Fibroblast of lung (primary cell): ENCODE measurements at regions not wholly inside any gene's neighbourhood (a gene's known extent, or its start where the extent isn't known, plus 50 kb on each side); places are given as distances from the start of the nearest gene placed in this dataset.
A peak's percentile ranks its signal among the peaks of the same experiment; 100 is the strongest.

Experiments used
- DNase-seq, 2 donors: peaks; one replicate each; pipeline versions ENCODE4 v3.0.0 to v3.0.0-alpha.2; 2010; ENCODE audit warnings: low read depth in 2 of 2
- H2AFZ ChIP-seq: 2 replicates; pipeline ENCODE4 v1.5.1; 2012; ENCODE audit warnings: low read length, control low read depth, inconsistent platforms
- H3K27ac ChIP-seq: 2 replicates; pipeline ENCODE4 v1.5.1; 2011; ENCODE audit warnings: low read length, control low read depth; ENCODE audit not compliant: insufficient read depth
- H3K27me3 ChIP-seq: 2 replicates; pipeline ENCODE4 v1.5.1; 2011; ENCODE audit warnings: mild to moderate bottlenecking, low read length; ENCODE audit not compliant: control insufficient read depth, insufficient read depth
- H3K36me3 ChIP-seq: 2 replicates; pipeline ENCODE4 v1.5.1; 2011; ENCODE audit warnings: low read length; ENCODE audit not compliant: control insufficient read depth, insufficient read depth
- H3K4me1 ChIP-seq: 2 replicates; pipeline ENCODE4 v1.5.1; 2011; ENCODE audit warnings: low read length; ENCODE audit not compliant: control insufficient read depth, insufficient read depth; ENCODE audit errors: extremely low read depth
- H3K4me2 ChIP-seq: 2 replicates; pipeline ENCODE4 v1.5.1; 2011; ENCODE audit warnings: low read length, control low read depth; ENCODE audit not compliant: insufficient read depth; ENCODE audit errors: extremely low read depth
- H3K4me3 ChIP-seq, 4 experiments: fragments of 200-600 bp in 1 of 4; sonication (generic) in 1 of 4; replicated peaks in 1 of 4; 2 replicates each; pipeline ENCODE4 v1.5.1; 2011 to 2016; ENCODE audit warnings: low read length in 4 of 4, low read depth in 3 of 4, mild to moderate bottlenecking in 3 of 4, control low read depth in 2 of 4, inconsistent platforms in 1 of 4, mixed read lengths in 1 of 4; ENCODE audit not compliant: insufficient read depth in 1 of 4; ENCODE audit errors: control extremely low read depth in 1 of 4
- H3K79me2 ChIP-seq: 2 replicates; pipeline ENCODE4 v1.5.1; 2012; ENCODE audit warnings: mild to moderate bottlenecking, low read length, inconsistent platforms; ENCODE audit not compliant: control insufficient read depth, insufficient read depth
- H3K9ac ChIP-seq: 2 replicates; pipeline ENCODE4 v1.5.1; 2011; ENCODE audit warnings: mild to moderate bottlenecking, low read length, control low read depth; ENCODE audit not compliant: insufficient read depth
- H3K9me3 ChIP-seq: 2 replicates; pipeline ENCODE4 v1.5.1; 2012; ENCODE audit warnings: low read depth, low read length; ENCODE audit not compliant: control insufficient read depth, insufficient read depth
- H4K20me1 ChIP-seq: 2 replicates; pipeline ENCODE4 v1.5.1; 2011; ENCODE audit warnings: low read length; ENCODE audit not compliant: control insufficient read depth, insufficient read depth; ENCODE audit errors: extremely low read depth
- CTCF ChIP-seq, 2 donors: IDR thresholded peaks in 1 of 2; conservative IDR thresholded peaks in 1 of 2; 1 replicate in 1 of 2; 2 replicates in 1 of 2; pipeline ENCODE4 v1.5.1; 2011 to 2012; ENCODE audit warnings: low read length in 2 of 2, control low read depth in 1 of 2, inconsistent platforms in 1 of 2, low read depth in 1 of 2, mild to moderate bottlenecking in 1 of 2
- EZH2 ChIP-seq: IDR thresholded peaks from 2 replicates; pipeline ENCODE4 v1.5.1; 2012; ENCODE audit warnings: low read length, control low read depth, mild to moderate bottlenecking; ENCODE audit errors: missing control alignments

GRCh38 chr6:141624301-141624700 lies 508.4 kb upstream of the GJE1 start:
- Histone ChIP-seq H3K4me3 (no peak overlapping the region), H3K79me2 (no peaks in the 10 kb centered on the region), H3K9me3 (no peaks in the 10 kb centered on the region), H3K27me3 (no peaks in the 10 kb centered on the region), H3K4me2 (no peak overlapping the region), H3K36me3 (no peaks in the 10 kb centered on the region), H2AFZ (no peak overlapping the region), H3K9ac (no peak overlapping the region), H3K4me1 (no peaks in the 10 kb centered on the region), H3K27ac (no peak overlapping the region), H4K20me1 (no peaks in the 10 kb centered on the region)
- no peak for TF ChIP-seq EZH2
- TF ChIP-seq CTCF (conservative IDR thresholded peaks at IDR 0.05 in 1 of 2, IDR thresholded peaks at IDR 0.05 in 1 of 2; ENCODE audit: low read depth in 1 of 2, low read length in 2 of 2): no peak
- no peak for DNase-seq

- Histone ChIP-seq H3K4me1 (no peaks in the 10 kb centered on the region), H3K4me2 (no peak overlapping the region), H3K27ac (no peak overlapping the region), H3K9me3 (no peaks in the 10 kb centered on the region), H2AFZ (no peak overlapping the region), H4K20me1 (no peaks in the 10 kb centered on the region), H3K9ac (no peak overlapping the region), H3K27me3 (no peaks in the 10 kb centered on the region), H3K79me2 (no peaks in the 10 kb centered on the region), H3K36me3 (no peaks in the 10 kb centered on the region), H3K4me3 (no peak overlapping the region)
- no peak for DNase-seq
- TF ChIP-seq CTCF (conservative IDR thresholded peaks at IDR 0.05 in 1 of 2, IDR thresholded peaks at IDR 0.05 in 1 of 2; ENCODE audit: low read depth in 1 of 2, low read length in 2 of 2) (no peak), EZH2 (no peak)
These were observed 514.5 kb upstream of the GJE1 start for GRCh38 chr6:141618180-141618581.

- Histone ChIP-seq H3K4me2 (no peak overlapping the region), H3K4me1 (no peaks in the 10 kb centered on the region), H3K27me3 (no peaks in the 10 kb centered on the region), H3K27ac (no peak overlapping the region), H3K4me3 (no peak overlapping the region), H3K9ac (no peak overlapping the region), H3K36me3 (no peaks in the 10 kb centered on the region), H2AFZ (no peak overlapping the region), H3K79me2 (no peaks in the 10 kb centered on the region), H3K9me3 (no peaks in the 10 kb centered on the region), H4K20me1 (no peaks in the 10 kb centered on the region)
- peak; percentile 12 to 15 for DNase-seq
- TF ChIP-seq EZH2 (no peak), CTCF (conservative IDR thresholded peaks at IDR 0.05 in 1 of 2, IDR thresholded peaks at IDR 0.05 in 1 of 2; ENCODE audit: low read depth in 1 of 2, low read length in 2 of 2) (peak; percentile 28 to 49)
These were observed 522.0 kb upstream of the GJE1 start for GRCh38 chr6:141610741-141611140.
